OCI-LY1 (cell line): ENCODE measurements at regions not wholly inside any gene's neighbourhood (a gene's known extent, or its start where the extent isn't known, plus 50 kb on each side); places are given as distances from the start of the nearest gene placed in this dataset.

Experiments
- CTCF ChIP-seq: fragments of 200-600 bp; sonication (generic), shearing (Covaris generic); IDR thresholded peaks from 2 replicates; pipeline ENCODE4 v1.5.1; 2017; ENCODE audit warnings: mild to moderate bottlenecking, antibody characterized with exemption, low read length, moderate library complexity, mixed read lengths
- EZH2 ChIP-seq: fragments of 200-600 bp; sonication (generic), shearing (Covaris generic); IDR thresholded peaks from 2 replicates; pipeline ENCODE4 v1.8.0; 2017; ENCODE audit warnings: borderline replicate concordance, mixed run types, mild to moderate bottlenecking, antibody characterized with exemption, low read length, moderate library complexity, mixed read lengths

- TF ChIP-seq CTCF (peak; percentile 11; the same call in 1 of the 2 replicates), EZH2 (no peak)
These were observed 105.6 kb upstream of the RNF32 start for GRCh38 chr7:156534925-156535324.
